Coronary artery (tissue), 2 donors: ENCODE measurements at regions not wholly inside any gene's neighbourhood (a gene's known extent, or its start where the extent isn't known, plus 50 kb on each side); places are given as distances from the start of the nearest gene placed in this dataset.

Source experiments
- DNase-seq: peaks from one replicate; pipeline ENCODE4 v3.0.0-alpha.2; 2017; ENCODE audit warnings: low spot score
- H3K27ac ChIP-seq, 2 donors: fragments of 200-600 bp; sonication (generic); one replicate each; pipeline ENCODE4 v1.5.1; 2016 to 2019
- H3K4me3 ChIP-seq: fragments of 200-600 bp; sonication (generic); 2 replicates; pipeline ENCODE4 v1.5.1; 2016; ENCODE audit warnings: mild to moderate bottlenecking, moderate library complexity
- CTCF ChIP-seq: fragments of 200-600 bp; sonication (generic); IDR thresholded peaks from one replicate; pipeline ENCODE4 v1.5.1; 2019; ENCODE audit warnings: antibody characterized with exemption

- Histone ChIP-seq H3K4me3 (no peak overlapping the region), H3K27ac (no peak overlapping the region)
- TF ChIP-seq CTCF, result no peak
- DNase-seq, result no peak
Measured at GRCh38 chr7:118312966-118313365, 88.5 kb downstream of the ANKRD7 start.

GRCh38 chr7:118324790-118325449 is 100.4 kb downstream of the ANKRD7 start:
- no peak for TF ChIP-seq CTCF
- no peak overlapping the region for H3K27ac ChIP-seq
- no peak overlapping the region for H3K4me3 ChIP-seq
- no peak for DNase-seq

GRCh38 chr7:118325450-118325808 is 100.9 kb downstream of the ANKRD7 start:
- DNase-seq, result no peak
- no peak for TF ChIP-seq CTCF
- H3K4me3 ChIP-seq, result no peak overlapping the region
- no peak overlapping the region for H3K27ac ChIP-seq

GRCh38 chr7:118327174-118327573 is 102.7 kb downstream of the ANKRD7 start:
- Histone ChIP-seq H3K27ac (no peak overlapping the region), H3K4me3 (no peak overlapping the region)
- DNase-seq, result no peak
- no peak for TF ChIP-seq CTCF

- Histone ChIP-seq H3K27ac (no peak overlapping the region), H3K4me3 (no peak overlapping the region)
- no peak for DNase-seq
- TF ChIP-seq CTCF, result no peak
Measured at GRCh38 chr7:118328505-118329211, 104.2 kb downstream of the ANKRD7 start.

GRCh38 chr7:118330388-118330787 is 105.9 kb downstream of the ANKRD7 start:
- Histone ChIP-seq H3K27ac (no peak overlapping the region), H3K4me3 (no peak overlapping the region)
- TF ChIP-seq CTCF, result no peak
- no peak for DNase-seq

GRCh38 chr7:118346748-118347147 is 122.2 kb downstream of the ANKRD7 start:
- TF ChIP-seq CTCF, result no peak
- no peak for DNase-seq
- Histone ChIP-seq H3K4me3 (no peak overlapping the region), H3K27ac (no peak overlapping the region)
